ENCODE measurements at regions not wholly inside any gene's neighbourhood (a gene's known extent, or its start where the extent isn't known, plus 50 kb on each side); places are given as distances from the start of the nearest gene placed in this dataset.

DNA sequence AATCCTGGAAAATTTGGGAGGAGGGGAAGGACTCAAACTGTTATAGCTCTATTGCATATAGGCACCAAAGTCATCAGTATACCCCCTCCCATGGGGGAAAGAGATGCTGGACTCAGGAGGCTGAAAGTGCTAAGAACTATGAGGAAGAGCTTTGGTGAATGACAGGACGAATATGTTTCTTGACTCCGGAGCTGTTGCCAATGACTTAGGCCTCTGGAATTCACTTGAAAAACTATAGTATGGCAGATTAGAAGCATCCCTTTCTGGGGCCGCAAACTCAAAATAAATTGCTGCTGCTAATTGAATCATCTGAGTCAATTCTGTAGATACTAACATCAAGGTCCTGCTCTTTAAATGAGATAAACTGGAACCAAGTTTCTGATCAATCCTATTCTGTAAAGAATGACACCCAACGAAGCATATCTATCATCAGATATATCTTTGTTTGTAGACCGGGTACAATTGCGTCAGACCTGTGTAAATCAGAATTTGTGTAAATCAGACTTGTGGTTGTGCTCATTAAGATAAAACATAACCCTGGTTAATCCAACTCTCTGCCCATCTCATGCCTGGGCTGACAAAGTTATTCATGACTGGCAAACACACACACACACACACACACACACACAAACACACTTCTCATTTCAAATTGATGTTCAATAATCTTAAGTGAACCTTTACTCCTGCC lies 1793.8 kb upstream of the PCDH20 start:
- no peak for DNase-seq

- DNase-seq, result no peak
Observed at GRCh38 chr13:63208826-63209225, 1793.2 kb upstream of the PCDH20 start.

GRCh38 chr13:63206461-63206860 lies 1790.8 kb upstream of the PCDH20 start:
- DNase-seq, result no peak

- no peak for DNase-seq
Observed at GRCh38 chr13:63201493-63201892, 1785.8 kb upstream of the PCDH20 start.

DNA sequence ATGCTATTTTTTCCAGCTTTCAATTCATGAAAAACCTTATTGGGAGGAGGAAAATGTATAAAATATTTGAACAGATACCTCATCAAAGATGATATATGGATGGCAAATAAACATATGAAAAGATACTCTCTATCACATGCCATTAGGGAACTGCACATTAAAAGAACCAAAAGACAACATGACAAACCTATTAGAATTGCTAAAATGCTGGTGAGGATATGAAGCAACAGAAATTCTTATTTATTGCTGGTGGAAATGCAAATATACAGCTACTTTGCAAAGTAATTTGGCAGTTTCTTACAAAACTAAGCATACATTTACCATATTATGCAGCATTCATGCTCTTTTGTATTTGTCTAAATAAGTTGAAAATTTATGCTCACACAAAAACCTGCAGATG lies 1783.9 kb upstream of the PCDH20 start:
- DNase-seq, result no peak

GRCh38 chr13:63198071-63198470 lies 1782.4 kb upstream of the PCDH20 start:
- no peak for DNase-seq

GRCh38 chr13:63195726-63196125 lies 1780.1 kb upstream of the PCDH20 start:
- no peak for DNase-seq

- no peak for DNase-seq
Observed at GRCh38 chr13:63190742-63191141, 1775.1 kb upstream of the PCDH20 start.

GRCh38 chr13:63190219-63190618 lies 1774.6 kb upstream of the PCDH20 start:
- DNase-seq, result no peak

- DNase-seq, result no peak
Observed at GRCh38 chr13:63189712-63190111, 1774.1 kb upstream of the PCDH20 start.

DNA sequence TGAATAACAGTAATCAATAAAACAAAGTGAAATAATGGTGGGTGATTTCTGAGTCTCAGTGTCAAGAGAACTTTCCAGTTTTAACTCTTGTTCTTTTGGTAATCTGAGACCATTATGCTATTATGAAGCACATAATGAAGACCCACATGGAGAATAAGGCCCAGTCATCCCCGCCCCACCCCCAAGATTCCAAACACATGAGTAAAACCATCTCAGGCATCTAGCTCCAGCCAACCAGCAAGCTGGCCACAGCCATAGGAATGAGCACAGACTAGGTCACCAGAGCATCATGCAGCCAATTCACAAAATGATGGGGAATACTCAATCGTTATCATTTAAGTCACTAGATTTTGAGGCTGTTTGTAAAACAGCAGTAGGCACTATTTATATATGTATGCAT lies 1769.0 kb upstream of the PCDH20 start:
- no peak for DNase-seq

DNA sequence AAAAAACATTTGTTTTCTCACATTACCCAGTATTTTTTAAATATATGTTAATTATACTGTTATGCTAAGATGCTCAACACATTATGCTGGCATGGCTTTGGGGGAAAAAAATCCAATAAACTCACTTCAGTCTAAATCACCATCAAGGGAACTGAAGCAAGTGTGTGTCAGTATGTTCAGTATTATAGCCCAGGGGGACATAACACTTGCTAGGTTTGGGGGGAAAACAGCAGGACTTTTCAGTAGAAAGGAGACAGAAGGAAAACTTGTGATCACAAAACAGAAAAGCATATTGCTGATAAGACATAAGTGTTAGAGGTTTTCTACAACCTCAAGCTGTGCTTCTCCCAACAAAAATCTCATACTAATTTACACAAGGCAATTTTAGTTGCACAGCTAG lies 1759.9 kb upstream of the PCDH20 start:
- DNase-seq, result no peak

DNA sequence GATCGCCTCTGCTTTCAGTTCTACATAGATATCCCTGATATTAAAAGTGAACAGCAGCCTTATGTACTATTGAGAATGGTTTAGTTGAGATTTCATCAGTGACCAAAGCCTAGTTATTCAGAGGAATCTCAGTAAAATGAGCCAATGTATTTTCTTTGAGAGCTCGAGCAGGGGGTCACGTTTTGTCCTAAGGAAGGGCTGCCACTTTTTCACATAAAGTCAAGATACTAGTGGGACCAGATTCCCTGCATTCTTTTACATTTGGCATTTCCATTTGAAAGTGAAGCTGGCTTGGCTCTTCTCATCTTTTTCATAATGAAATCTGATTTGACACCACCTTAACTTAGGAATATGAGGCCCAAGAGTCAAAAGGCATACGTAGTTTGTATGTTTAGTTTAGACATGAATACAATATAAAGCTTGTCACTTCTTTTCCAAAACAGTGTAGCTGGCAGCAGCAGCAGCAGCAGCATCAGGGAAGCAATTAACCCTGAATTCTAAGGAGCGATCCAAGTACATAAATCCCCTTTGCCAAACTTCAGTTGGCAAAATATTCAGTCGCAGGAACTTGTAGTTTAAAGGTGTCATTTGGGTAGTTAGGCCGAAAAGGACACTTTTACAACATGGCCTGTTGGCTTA lies 1752.2 kb upstream of the PCDH20 start:
- DNase-seq, result no peak

GRCh38 chr13:63166345-63166744 lies 1750.7 kb upstream of the PCDH20 start:
- DNase-seq, result no peak

DNA sequence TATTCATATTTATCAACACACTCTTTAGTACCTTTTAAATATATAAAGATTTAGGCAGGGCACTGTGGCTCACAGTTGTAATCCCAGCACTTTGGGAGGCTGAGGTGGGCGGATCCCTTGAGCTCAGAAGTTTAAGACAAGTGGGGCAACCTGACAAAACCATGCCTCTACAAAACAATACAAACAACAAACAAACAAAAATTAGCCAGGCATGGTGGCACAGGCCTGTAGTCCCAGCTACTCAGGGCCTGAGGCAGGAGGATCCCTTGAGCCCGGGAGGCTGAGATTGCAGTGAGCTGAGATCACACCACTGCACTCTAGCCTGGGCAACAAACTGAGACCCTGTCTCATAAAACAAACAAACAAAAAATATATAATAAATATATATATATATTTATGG lies 1748.3 kb upstream of the PCDH20 start:
- no peak for DNase-seq

GRCh38 chr13:63161219-63161618 lies 1745.6 kb upstream of the PCDH20 start:
- no peak for DNase-seq

DNA sequence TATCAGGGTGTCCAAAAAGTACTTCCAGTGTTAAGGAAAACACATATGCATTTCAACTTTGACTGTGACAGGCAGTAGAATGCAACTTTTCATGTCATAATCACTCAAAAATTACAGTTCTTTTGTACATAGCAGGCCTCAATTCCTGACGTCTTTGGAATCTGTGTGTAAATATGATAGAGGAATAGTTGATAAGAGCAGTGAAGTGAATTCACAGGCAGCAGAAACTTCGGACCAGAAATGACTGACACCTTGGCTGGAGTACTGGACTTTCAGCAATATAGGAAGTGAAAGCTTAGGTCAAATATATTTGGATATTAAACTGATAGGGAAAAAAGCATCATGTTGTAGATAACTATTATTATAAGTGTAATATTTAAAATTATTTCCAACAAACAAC lies 1741.2 kb upstream of the PCDH20 start:
- DNase-seq, result no peak

GRCh38 chr13:63149375-63149774 lies 1733.7 kb upstream of the PCDH20 start:
- no peak for DNase-seq

DNA sequence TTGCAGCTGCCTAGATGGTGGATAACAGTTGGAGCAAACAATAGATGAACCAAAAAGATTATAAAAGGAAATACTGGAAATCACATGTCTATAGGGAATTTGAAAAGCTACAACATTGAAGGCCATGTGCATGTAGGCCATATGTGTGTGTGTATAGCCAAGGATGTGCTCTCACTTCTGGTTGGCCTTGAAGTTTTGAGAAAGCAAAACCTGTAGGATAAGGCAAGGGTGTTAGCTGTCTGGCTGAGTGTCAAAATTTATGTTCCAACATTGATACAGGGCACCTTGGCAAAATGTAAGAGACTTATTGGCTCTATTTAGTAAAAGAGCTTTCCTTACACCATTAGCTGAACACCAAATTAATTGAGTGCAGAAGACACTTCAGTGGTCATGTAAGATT lies 1723.6 kb upstream of the PCDH20 start:
- DNase-seq, result no peak

DNA sequence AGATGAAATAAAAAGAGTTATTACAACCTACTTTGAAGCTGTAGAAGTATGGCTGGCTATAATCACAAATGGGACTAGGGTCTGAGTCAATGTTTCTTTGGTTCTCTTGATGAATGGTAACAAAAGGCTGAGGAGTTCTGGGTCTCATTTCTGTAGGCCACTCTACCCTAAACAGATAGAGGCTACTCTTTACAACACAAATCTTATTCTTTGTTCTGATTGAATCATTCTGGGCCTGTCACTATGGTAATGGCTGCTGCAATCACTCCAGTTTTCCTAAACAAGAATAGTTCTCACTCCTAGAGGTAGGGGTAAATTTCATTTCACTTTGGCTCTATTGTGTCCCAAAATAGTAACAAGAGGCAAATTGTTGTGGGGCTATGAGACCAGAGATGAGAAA lies 1714.3 kb upstream of the PCDH20 start:
- no peak for DNase-seq

GRCh38 chr13:63128716-63129115 lies 1713.1 kb upstream of the PCDH20 start:
- DNase-seq, result no peak

DNA sequence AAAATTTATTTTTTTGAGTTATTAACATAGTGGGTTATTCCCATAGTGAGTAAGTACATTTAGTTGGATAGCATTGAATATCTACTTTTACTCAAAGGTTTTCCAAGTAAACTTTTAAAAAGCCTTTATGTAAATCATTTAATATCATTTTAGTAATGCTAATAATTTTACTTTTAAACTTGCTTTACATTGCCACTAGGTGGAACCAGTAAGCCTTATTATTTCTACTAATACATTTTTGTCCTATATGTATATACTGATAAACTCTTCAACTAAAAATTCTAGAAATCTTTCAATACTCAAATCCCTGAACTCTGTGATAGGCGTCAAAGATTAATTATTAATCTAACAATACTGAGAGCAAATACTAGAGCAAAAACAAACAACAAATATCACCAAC lies 1709.2 kb upstream of the PCDH20 start:
- no peak for DNase-seq

GRCh38 chr13:63120883-63121282 lies 1705.2 kb upstream of the PCDH20 start:
- no peak for DNase-seq

GRCh38 chr13:63117710-63118109 lies 1702.1 kb upstream of the PCDH20 start:
- DNase-seq, result no peak

- no peak for DNase-seq
Observed at GRCh38 chr13:63112799-63113395, 1697.2 kb upstream of the PCDH20 start.

All from T-helper 1 cell (primary cell).